ENCODE measurements at regions not wholly inside any gene's neighbourhood (a gene's known extent, or its start where the extent isn't known, plus 50 kb on each side); places are given as distances from the start of the nearest gene placed in this dataset.

GRCh38 chr11:11743216-11743615 is 98.6 kb upstream of the USP47 start:
- TF ChIP-seq GATA3 (IDR thresholded peaks at IDR 0.05; ENCODE audit: low read depth, low read length) (no peak), GATA2 (IDR thresholded peaks at IDR 0.05; ENCODE audit: low read depth, low read length) (no peak)

DNA sequence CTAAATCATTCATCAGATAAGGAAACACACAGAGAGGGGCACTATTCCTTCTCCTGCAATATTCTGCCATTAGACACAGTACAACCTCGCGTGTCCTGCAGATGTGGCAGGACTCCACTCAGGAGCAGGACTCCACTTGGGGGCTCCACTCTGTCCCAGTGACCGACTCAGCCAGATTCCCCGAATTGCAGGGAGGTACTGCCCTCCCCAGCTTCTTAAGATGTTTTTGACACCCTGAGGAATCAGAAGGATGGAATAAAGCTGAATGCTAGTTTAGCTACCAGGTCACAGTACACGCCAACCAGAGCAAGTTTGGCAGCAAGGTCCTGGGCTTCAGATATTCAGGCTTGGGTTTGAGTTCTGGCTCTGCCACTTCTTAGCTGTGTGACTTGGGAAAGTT is 99.3 kb upstream of the USP47 start:
- TF ChIP-seq GATA2 (IDR thresholded peaks at IDR 0.05; ENCODE audit: low read depth, low read length), result 0 out of 2 replicates have a peak, but pooled peaks have one; percentile 35
- no peak for TF ChIP-seq GATA3 (IDR thresholded peaks at IDR 0.05; ENCODE audit: low read depth, low read length)

GRCh38 chr11:11740836-11741235 is 100.9 kb upstream of the USP47 start:
- no peak for TF ChIP-seq GATA2 (IDR thresholded peaks at IDR 0.05; ENCODE audit: low read depth, low read length)
- no peak for TF ChIP-seq GATA3 (IDR thresholded peaks at IDR 0.05; ENCODE audit: low read depth, low read length)

GRCh38 chr11:11740073-11740702 is 101.6 kb upstream of the USP47 start:
- TF ChIP-seq GATA2 (IDR thresholded peaks at IDR 0.05; ENCODE audit: low read depth, low read length) (no peak), GATA3 (IDR thresholded peaks at IDR 0.05; ENCODE audit: low read depth, low read length) (no peak)

DNA sequence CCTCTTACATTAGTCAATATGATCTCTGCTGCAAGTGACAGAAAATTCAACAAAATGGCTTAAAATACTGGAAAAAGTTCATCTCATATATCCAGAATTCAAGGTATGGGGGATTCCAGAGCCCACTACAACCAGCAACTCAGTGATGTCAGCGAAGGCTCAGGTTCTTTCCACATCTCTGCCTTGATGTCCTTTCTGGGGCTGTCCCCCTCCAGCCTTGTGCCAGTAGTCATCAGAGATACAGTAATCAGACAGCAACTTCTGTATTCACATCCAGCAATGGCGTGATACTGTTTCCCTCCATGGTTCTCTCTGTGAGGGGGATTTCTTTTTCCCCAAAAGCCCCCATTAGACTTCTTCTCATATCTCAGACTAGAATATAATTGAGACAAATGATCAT is 103.4 kb upstream of the USP47 start:
- no peak for TF ChIP-seq GATA3 (IDR thresholded peaks at IDR 0.05; ENCODE audit: low read depth, low read length)
- TF ChIP-seq GATA2 (IDR thresholded peaks at IDR 0.05; ENCODE audit: low read depth, low read length), result no peak

GRCh38 chr11:11735586-11735985 is 106.2 kb upstream of the USP47 start:
- no peak for TF ChIP-seq GATA2 (IDR thresholded peaks at IDR 0.05; ENCODE audit: low read depth, low read length)

GRCh38 chr11:11733246-11733747 is 108.5 kb upstream of the USP47 start:
- TF ChIP-seq GATA2 (IDR thresholded peaks at IDR 0.05; ENCODE audit: low read depth, low read length), result no peak
- TF ChIP-seq GATA3 (IDR thresholded peaks at IDR 0.05; ENCODE audit: low read depth, low read length), result no peak

- TF ChIP-seq GATA2 (IDR thresholded peaks at IDR 0.05; ENCODE audit: low read depth, low read length), result no peak
- no peak for TF ChIP-seq GATA3 (IDR thresholded peaks at IDR 0.05; ENCODE audit: low read depth, low read length)
Observed at GRCh38 chr11:11732116-11732515, 109.7 kb upstream of the USP47 start.

DNA sequence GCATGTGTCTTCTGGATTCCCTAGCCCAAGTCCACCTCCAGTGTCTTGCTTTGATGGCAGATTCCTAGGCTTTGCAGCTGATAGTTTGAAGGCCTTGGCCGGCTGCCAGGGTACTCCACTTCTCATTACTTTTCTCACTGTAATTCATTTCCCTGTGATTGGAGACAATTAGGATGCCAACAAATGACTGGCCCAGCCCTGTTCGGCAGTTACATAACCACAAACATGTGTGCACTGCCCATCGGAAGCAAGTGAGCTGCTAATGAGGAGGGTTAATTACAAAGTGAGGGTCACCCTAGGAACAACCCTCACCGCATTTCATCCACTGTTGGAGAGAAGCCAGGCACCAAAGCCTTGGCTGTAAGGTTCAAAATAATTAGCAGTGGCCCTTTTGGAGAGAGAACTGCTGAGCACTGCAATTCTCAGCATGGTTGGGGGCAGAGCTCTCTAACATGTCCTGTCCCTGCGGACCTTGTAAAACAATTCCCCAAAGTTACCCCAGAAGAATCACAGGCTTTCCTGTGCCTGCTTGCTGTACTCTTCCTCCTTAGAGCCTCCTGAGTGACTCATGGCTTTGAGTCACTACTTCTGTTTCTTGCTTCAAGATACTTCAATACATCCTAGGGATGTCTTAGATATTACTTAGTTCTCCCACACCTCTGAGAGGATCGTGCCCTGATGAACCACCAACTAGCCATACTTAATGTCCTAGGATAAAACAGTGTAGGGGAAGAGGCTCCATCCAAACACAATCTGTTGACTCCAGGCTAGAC is 109.7 kb upstream of the GALNT18 start:
- TF ChIP-seq GATA3 (IDR thresholded peaks at IDR 0.05; ENCODE audit: low read depth, low read length), result no peak
- no peak for TF ChIP-seq GATA2 (IDR thresholded peaks at IDR 0.05; ENCODE audit: low read depth, low read length)

GRCh38 chr11:11728386-11728785 is 106.6 kb upstream of the GALNT18 start:
- TF ChIP-seq GATA2 (IDR thresholded peaks at IDR 0.05; ENCODE audit: low read depth, low read length), result no peak

DNA sequence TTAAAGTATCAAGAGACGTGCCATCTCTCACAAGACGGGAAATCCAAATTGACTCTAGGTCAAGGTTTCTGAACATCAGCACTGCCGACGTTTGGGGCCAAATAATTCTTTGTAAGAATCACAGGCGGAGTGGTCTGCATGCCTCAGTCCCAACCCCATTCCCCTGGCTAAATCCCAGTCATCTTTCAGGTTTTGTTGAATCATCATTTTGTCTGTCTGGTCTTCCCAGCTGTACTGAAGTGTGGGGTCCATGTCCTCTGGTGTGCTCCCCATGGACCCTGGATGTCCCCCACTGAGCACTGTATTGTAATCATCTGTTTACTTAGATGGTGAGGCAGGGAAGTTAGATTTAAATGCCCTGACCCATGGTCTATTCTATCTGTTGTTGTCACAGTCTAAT is 103.6 kb upstream of the GALNT18 start:
- TF ChIP-seq GATA3 (IDR thresholded peaks at IDR 0.05; ENCODE audit: low read depth, low read length) (no peak), GATA2 (IDR thresholded peaks at IDR 0.05; ENCODE audit: low read depth, low read length) (no peak)

GRCh38 chr11:11724994-11725393 is 103.2 kb upstream of the GALNT18 start:
- TF ChIP-seq GATA2 (IDR thresholded peaks at IDR 0.05; ENCODE audit: low read depth, low read length) (no peak), GATA3 (IDR thresholded peaks at IDR 0.05; ENCODE audit: low read depth, low read length) (no peak)

- TF ChIP-seq GATA2 (IDR thresholded peaks at IDR 0.05; ENCODE audit: low read depth, low read length) (no peak), GATA3 (IDR thresholded peaks at IDR 0.05; ENCODE audit: low read depth, low read length) (no peak)
Observed at GRCh38 chr11:11722861-11723260, 101.1 kb upstream of the GALNT18 start.

GRCh38 chr11:11722246-11722645 is 100.4 kb upstream of the GALNT18 start:
- TF ChIP-seq GATA3 (IDR thresholded peaks at IDR 0.05; ENCODE audit: low read depth, low read length), result no peak
- TF ChIP-seq GATA2 (IDR thresholded peaks at IDR 0.05; ENCODE audit: low read depth, low read length), result no peak

DNA sequence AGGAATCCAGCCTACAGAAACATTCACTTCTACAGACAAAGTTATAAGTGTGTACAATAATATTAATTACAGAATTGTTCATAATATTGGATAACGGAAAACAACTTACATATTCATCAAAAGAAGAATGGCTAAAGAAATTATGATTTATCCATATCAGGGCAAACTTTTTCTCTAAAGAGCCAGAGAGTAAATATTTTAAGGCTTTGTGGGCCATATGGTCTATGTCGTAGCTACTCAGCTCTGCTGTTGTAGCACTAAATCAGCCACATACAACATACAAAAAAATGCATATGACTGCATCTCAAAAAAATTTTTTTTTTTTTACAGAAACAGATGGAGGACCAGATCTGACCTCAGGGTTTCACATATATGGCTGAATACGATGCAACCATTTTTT is 96.7 kb upstream of the GALNT18 start:
- TF ChIP-seq GATA3 (IDR thresholded peaks at IDR 0.05; ENCODE audit: low read depth, low read length) (no peak), GATA2 (IDR thresholded peaks at IDR 0.05; ENCODE audit: low read depth, low read length) (no peak)

Measured in SH-SY5Y (cell line).